ENCODE measurements at regions not wholly inside any gene's neighbourhood (a gene's known extent, or its start where the extent isn't known, plus 50 kb on each side); places are given as distances from the start of the nearest gene placed in this dataset.

GRCh38 chr15:59953392-59953883 lies 50.7 kb upstream of the FOXB1 start:
- Histone ChIP-seq H3K4me3 (ENCODE audit: low read depth, low read length) (no peak overlapping the region), H3K36me3 (replicated peaks) (no peaks in the 10 kb centered on the region), H3K27me3 (replicated peaks) (no peaks in the 10 kb centered on the region), H3K27ac (no peak overlapping the region)
- no peak for TF ChIP-seq CTCF (IDR thresholded peaks at IDR 0.05; ENCODE audit: low read depth, low read length, missing control alignments)
- DNase-seq, result no peak
- in situ Hi-C loops (cut with HindIII; ENCODE audit: low pct_ligation_motif_present, low sequenced_read_pairs), result no loop called here

GRCh38 chr15:59952960-59953359 lies 51.2 kb upstream of the FOXB1 start:
- Histone ChIP-seq H3K4me3 (ENCODE audit: low read depth, low read length) (no peak overlapping the region), H3K27me3 (replicated peaks) (no peaks in the 10 kb centered on the region), H3K27ac (no peak overlapping the region), H3K36me3 (replicated peaks) (no peaks in the 10 kb centered on the region)
- in situ Hi-C loops (cut with HindIII; ENCODE audit: low pct_ligation_motif_present, low sequenced_read_pairs), result no loop called here
- DNase-seq, result no peak
- TF ChIP-seq CTCF (IDR thresholded peaks at IDR 0.05; ENCODE audit: low read depth, low read length, missing control alignments), result no peak

- no peak for DNase-seq
- Histone ChIP-seq H3K4me3 (ENCODE audit: low read depth, low read length) (no peak overlapping the region), H3K36me3 (replicated peaks) (no peaks in the 10 kb centered on the region), H3K27me3 (replicated peaks) (no peaks in the 10 kb centered on the region), H3K27ac (no peak overlapping the region)
- in situ Hi-C loops (cut with HindIII; ENCODE audit: low pct_ligation_motif_present, low sequenced_read_pairs), result no loop called here
- no peak for TF ChIP-seq CTCF (IDR thresholded peaks at IDR 0.05; ENCODE audit: low read depth, low read length, missing control alignments)
Observed at GRCh38 chr15:59950603-59951388, 53.3 kb upstream of the FOXB1 start.

- DNase-seq, result no peak
- Histone ChIP-seq H3K27ac (no peak overlapping the region), H3K27me3 (replicated peaks) (no peaks in the 10 kb centered on the region), H3K4me3 (ENCODE audit: low read depth, low read length) (no peak overlapping the region), H3K36me3 (replicated peaks) (no peaks in the 10 kb centered on the region)
- TF ChIP-seq CTCF (IDR thresholded peaks at IDR 0.05; ENCODE audit: low read depth, low read length, missing control alignments), result no peak
- in situ Hi-C loops (cut with HindIII; ENCODE audit: low pct_ligation_motif_present, low sequenced_read_pairs), result no loop called here
Observed at GRCh38 chr15:59948924-59949613, 55.0 kb upstream of the FOXB1 start.

GRCh38 chr15:59946084-59946483 lies 58.0 kb upstream of the FOXB1 start:
- in situ Hi-C loops (cut with HindIII; ENCODE audit: low pct_ligation_motif_present, low sequenced_read_pairs), result no loop called here
- Histone ChIP-seq H3K27ac (no peak overlapping the region), H3K27me3 (replicated peaks) (no peaks in the 10 kb centered on the region), H3K4me3 (ENCODE audit: low read depth, low read length) (no peak overlapping the region), H3K36me3 (replicated peaks) (no peaks in the 10 kb centered on the region)
- no peak for DNase-seq
- TF ChIP-seq CTCF (IDR thresholded peaks at IDR 0.05; ENCODE audit: low read depth, low read length, missing control alignments), result no peak
